Activated T-cell treated with anti-CD3 and anti-CD28 coated beads, Interleukin-2, amount 50 U/mL, for 48 hours (primary cell): ENCODE measurements at regions not wholly inside any gene's neighbourhood (a gene's known extent, or its start where the extent isn't known, plus 50 kb on each side); places are given as distances from the start of the nearest gene placed in this dataset.
"Not testable (repeated sequence)": the region's sequence is repeated elsewhere in the genome, so short reads cannot be mapped to it uniquely, and the experiment has no call there.

Experiments used
- DNase-seq, 2 experiments: peaks; one replicate each; pipeline ENCODE4 v3.0.0-alpha.2; 2020

DNA sequence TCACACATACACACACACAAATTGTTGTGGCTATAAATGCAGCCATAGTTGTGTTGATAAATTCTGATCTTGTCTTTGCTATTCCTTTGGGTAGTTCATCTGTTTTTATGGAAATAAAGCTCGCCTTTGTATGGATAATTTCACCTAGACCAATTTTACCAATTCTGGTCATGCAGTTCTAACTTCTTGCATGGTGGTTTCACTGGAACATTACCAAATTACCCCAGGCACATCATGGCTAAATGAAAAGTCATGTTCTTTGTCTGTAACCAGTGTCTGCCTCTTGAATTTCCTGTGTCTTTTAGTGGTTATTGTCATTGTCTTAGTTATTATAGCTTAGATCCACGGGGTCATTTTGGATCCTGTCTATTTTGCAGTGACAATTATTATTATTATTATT is 50.3 kb upstream of the TMC1 start:
- DNase-seq, result no peak

DNA sequence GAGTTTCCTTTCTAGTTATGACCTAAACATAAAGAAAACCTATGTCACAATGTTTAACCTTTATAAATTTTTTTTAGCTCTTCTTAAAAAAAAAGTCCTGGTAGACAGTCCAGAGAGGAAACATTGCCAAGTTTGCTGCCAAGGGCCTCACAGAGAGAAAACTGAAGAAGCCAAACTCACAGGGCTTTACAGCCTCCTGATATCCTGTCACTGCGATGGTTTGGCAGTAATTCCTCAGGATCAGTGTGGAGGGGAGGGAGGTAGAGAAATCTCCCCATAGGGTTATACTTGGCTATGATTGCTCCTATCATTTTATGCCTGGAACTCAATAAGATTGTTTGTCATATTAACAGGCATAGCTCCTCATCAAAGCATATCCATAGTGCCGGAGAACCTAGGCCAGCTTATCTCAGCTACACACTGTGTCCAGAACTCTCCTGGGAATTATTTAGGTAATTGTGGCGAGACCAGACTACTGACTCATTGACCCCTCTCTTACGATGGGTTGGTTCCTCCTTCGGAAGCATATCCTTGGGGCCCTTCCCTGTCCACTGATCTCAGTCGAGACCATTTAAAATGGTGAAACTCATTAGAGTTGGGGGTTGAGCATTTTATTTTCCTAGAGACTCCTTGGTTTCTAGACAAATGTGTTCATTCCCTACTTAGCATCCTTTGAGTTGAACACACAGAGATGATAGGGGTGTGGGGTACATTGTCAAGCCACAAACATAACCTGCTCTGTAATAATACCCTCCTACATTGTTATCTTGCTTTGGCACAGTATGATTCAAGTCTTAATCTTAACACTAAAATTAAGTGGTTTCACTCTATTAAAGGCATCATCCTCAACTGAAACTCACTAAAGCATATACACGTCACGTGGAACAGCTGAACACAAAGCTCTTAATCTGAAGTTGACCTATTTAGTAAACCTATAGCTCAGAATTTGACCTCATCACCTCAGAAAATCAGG is 53.4 kb upstream of the TMC1 start:
- no peak for DNase-seq

DNA sequence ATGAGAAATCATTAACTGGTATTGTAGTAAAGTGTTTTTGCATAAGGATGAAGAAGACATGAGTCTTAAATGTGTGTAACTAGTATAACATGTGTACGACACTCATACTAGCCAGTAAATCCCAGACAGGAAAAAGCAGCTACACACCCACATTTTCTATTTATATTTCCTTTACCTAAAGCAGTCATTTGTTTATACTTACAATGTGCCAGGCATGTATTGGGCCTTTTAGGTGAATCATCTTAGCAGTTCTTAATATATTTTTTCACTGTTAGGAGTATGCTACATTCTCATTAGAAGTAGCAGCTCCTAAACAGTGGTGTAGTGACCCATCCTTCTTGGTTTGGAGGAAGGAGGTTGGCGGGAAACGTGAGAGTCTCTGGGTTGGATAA is 55.8 kb upstream of the TMC1 start:
- DNase-seq, result no peak

DNA sequence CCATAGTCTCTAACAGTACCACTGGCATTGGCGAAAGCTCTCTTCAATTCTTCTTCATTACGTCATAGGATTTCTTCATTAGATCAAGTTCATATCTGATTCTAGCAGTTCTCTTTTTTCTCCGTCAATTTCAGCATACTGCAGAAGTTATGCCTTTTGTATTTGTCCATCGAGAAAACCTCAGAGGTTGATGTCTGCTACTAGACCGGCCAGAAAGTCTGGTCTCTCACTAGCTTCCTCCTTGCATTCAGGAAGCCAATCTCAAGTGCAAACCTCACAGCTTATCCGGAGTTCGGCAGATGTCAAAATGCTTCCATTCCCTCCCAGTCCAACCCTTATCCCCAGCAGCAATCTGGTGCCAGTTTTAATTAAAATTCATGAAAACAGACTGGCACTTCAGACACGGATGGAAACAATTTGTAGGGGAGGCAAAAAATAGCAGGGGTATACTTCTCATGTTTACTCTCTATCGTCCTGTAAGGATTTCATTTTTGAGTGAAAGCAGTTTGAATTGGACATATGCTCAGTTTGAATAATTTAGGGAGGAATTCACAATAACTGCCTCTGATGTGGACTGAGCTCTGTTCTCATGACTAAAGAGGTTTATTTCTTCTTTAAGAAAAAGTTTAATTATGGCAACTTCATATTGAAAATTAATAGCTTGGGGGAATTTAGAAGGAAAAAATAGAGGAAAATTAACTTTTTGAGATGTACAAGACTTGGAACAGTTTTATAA is 56.4 kb upstream of the TMC1 start:
- no peak for DNase-seq

DNA sequence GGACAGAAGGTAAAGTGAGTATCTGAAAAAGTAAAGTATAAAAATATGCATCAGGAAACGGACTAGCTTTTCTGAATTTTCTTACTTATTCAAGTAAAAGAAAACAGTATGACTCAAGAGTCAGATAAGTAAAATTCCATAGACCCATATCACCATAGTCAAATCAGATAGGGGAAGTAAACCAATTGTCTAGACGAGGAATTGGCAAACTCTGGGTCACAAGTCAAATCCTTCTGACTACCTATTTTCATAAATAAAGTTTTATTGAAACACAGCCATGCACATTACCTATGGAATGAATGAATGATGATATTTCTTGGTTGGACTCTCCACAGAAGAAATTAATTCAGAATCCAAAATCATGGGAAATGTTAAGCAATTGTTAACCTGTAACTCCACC is 59.1 kb upstream of the TMC1 start:
- no peak for DNase-seq

DNA sequence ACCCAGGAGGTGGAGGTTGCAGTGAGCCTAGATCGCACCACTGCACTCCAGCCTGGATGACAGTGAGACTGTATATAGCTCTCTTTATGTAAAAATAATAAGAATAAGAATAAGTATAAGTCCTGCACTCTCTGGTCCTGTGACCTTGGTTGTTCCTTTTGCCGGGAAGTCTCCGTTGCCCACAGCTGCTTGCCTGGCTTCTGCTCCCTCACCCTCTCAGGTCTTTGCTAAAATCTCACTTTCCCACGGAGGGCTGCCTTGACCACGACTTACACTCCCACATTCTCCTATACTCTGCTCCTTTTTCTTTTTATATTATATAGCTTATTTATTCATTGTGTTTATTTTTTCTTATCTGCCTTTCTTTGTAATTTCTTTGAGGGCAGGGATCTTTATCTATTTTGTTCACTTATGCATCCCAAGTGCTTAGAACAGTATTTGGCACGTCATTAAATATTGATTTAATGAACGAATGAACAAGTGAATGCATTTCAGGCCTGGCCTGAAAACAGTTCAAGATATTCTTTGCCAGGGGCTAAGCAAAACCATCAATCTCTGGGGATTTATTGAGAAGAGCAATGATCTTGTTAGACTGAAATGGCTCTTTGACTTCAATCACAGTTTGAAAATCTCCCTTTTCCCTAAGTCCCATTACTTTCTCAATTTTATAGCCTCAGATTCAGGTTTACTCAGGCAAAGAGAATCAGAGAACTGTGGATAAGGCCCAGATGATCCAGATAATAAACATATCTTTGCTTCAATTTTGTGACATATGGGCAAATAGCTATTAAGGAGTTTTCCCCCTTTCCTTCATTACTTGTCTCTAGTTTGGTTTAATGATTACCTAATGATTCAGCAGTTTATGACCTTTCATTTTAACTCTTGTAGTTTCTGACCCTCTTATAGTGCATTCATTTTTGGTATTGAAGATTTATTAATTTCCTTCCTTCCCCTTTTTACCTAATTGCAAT is 60.8 kb upstream of the TMC1 start:
- DNase-seq, result no peak

DNA sequence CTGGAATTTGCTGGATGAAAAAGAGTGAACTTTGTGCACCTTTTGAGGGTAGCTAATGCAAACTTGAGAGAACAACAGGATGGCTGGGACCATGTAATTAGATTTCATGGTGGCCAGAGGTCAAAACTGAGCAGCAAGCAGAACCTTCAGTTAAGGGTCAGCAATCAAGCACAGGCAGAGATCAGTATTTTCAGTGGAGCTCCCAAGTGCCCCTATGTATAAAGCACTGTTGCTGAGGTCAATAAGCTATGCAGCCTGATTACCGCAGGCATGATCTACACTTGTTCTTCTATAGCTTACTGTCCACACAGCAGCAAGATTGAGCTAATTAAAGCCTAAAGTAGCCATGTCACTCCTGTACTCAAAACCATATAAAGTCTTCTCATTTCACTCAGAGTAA is 62.1 kb upstream of the TMC1 start:
- no peak for DNase-seq

DNA sequence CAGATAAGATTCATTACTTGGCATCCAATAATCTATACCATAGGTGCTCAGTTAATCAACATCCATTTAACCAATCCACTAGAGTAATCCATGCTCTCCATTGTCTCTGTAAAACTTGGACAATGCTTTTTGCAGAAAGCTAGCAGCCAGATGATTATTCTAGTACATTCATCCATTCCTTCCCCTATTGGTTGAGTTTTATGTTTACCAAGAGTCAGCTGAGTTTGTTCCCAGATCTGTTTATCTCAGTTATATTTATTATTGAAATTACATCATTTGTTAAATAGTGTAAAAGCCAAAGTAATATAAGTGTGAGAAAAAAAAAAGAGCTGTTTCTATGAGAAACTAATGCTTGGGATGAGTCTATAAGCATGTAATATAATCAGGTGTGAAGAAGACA is 63.3 kb upstream of the TMC1 start:
- no peak for DNase-seq

DNA sequence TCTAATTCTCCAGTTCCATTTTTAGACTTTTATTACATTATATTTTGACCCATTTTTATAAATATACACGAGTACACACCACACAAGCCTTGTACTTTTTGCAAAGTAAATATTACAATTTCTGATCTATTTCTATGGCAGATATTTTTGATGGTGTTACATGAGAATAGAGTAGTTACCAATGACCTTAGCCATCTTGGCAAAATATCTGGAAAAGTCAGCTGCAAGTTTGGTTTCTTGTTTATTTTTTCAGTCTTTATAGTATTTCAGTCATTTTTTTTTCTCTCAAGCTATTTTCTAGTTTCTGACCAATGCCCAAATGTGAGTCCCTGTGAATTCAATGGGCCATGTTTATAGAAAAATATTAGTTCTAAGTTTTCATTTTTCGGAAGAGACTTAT is 64.0 kb upstream of the TMC1 start:
- DNase-seq, result no peak

DNA sequence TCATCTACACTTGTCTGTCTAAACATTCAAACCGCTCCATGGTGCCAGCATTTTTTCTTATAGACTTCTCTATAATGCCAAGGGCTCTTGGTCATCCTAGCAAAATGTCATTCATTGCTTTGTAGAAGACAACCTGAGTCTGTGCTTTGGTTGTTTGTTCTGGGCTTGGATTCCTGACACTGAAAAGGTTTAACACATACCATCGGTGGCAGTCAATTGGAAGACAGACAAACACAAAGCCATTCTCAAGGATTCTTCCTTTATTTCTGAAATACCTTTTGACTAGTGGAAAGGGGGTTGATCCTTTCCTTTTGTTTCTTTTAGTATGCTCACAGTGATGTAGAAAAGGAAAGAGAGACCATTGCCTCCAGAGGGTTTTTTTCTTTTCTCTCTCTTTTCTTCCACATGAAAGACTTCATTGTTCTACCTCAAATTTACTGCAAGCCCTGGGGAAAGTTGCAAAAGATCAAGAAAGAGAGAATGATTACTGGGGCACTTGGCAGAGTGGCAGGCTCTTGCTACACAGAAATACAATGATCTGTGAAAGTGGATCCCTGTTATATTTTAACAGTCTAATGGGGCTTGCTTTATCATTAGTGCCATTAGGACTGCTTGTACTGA is 66.4 kb upstream of the TMC1 start:
- DNase-seq, result no peak

DNA sequence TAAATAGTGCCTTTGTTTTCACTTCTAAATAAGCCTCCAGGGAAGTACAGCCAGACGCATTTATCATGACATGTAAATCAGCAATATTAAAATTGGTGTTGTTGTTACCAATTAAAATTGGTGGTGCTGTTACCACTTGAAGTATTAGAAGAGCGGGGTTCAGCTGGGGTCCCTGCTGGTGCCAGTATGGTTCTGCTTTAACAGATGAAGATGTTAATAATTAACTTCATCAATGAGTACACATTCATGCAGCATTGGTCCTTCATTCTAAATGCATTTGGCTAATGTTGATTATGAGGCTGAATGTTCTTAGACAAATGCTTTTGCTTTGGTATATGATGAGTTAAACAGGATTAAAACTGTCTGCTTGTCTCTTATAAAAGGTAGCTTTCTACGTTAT is 67.6 kb upstream of the TMC1 start:
- no peak for DNase-seq

DNA sequence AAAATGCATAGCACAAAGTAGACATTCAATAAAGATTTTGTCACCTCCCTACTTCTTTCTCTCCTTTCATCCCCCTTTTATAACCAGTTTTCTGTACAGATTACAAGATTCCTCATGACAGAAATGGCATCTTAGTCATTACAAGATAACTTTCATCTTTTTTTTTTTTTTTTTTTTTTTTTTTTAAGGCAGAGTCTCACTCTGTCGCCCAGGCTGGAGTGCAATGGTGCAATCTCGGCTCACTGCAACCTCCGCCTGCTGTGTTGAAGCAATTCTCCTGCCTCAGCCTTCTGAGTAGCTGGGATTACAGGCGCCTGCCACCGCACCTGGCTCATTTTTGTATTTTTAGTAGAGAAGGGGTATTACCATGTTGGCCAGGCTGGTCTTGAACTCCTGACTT is 75.2 kb upstream of the TMC1 start:
- not testable (repeated sequence) for DNase-seq

DNA sequence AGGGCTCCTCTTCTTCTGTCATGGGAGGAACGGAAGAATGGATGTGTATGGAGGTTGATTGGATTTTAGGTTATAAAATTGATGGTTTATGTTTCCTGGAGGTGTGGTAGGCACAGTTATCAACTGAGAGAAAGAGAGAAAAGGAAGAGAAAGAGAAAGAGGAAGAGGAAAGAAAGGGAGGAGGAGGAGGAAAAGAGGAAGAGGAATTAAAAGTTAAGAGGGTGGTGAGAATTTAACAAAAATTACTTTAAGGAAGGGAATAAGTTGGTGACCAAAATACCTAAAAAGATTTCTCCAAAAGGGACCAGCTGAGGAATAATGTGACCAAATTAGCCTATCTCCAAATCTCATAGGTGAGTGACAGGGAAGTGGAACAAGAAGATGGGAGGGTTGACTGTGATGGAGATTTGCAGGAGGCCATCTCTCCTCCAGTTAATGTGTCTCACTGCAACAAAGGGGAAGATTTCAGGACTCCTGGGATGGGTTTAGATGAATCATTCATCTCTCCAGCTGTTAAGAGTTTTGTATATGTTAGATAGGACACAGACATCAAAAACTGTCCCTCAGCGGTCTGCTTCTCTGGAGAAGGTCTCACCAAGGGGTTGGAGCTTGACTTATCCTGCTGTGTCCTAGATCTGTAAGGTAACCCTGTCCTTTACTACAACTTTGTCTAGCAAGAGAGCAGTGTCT is 76.0 kb upstream of the TMC1 start:
- no peak for DNase-seq

DNA sequence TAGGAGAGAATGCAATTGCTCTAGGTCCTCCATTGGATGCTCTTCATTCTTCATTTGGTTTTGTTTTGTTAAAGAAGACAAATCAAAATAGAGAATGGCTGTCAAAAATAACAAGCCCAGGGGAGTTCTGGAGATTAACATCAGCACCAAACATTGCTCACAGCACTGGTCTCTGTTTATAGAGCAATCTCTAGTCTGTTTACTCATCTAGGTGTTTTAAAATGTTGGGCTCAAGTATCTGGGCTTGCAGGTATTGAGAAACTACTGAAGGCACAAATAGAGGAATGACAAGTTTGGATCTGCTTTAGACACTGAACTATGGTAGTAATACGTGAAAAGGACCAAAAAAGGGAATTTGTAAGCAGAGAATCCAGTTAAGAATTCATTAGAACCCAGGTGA is 77.0 kb upstream of the TMC1 start:
- DNase-seq, result no peak

DNA sequence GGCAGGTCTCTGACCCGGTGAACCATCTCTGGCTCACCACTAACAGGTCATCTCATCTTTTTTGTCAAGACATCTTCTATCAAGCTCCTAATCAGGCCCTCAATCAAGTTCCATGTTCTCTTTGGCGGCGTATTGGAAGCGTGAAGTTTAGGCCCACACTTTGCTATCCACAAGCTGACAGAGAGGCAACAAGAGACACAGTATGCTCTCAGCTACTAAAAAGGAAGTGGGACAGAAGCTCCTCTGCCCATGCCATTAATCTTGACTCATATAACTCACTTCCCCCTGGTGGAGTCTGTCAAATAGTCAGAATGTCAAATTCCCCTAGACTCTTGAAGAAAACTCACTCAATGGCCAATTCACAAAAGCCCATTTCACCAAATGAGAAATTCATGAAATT is 77.6 kb upstream of the TMC1 start:
- peak; percentile 26 to 31 for DNase-seq

DNA sequence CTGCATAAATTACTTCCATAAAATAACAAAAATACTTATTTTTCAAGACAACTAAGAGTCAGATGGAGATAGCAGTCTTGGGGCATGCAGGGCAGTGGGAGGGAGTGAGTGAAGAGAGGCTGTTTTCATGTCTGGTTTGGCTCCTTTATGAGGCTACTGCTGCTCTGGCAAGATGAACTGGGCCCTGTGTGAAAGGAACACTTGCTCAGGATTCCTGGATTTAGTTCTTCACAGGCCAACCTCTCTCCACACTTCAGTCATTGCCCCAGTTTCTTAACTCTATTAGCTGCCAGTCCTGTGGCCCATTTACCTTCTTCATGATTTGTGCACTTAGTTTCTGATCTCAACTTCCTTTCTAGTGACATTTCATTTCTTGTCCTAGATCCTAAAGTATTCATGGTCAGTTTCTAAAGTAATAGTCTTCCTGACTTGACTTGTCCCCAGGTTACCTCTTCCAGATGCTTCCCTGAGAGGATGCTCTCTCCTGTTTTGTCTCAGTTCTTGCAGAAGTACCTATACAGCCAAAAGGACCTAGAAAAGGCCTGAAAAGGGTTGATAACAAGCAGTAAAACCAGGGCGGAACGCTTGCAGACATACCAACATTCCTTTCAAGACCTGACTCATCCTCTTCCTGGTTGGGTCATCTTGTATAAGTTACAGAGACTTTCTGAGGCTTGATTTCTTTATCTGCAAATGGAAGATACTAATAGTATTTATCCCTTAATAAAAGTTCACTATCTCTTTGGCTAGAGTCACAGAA is 77.0 kb upstream of the ZFAND5 start:
- no peak for DNase-seq

DNA sequence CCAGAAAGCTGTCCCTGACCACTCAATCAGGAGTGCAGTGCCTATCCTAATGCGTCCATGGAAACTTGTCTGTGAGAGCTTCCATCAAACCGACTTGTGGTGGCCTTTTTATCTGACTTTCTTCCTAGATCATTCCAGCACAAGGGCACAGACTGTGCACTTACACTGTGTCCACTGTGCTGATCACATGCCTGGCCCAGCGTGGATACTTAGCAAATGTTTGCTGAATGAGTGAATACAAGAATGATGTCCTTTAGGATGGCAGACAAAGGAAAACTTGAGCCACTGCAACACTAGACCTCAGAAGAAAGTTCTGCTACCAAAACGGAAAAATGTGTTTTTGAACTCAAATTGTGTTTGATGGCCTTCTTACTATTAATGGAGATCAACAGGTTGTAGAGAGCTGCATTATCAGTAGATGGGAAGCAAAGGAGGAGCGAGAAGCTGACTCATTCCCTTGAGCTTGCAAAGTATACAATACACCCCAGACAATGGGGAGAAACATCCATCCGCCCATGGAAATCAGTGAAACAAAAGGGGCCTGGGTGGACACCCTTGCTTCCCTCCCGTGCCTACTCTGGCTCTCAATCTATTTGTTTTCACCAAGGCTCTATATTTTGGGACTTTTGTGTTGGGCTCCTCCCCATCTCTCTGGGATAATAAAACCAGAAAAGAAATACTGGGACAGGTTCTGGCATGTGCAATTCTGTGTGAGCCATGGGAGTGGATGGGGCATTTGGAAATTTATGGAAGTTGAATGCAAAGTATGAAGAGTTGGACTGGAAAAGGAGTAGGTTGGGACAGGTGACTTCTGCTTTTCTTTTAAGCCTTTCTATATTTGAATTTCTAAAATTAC is 76.2 kb upstream of the ZFAND5 start:
- no peak for DNase-seq

DNA sequence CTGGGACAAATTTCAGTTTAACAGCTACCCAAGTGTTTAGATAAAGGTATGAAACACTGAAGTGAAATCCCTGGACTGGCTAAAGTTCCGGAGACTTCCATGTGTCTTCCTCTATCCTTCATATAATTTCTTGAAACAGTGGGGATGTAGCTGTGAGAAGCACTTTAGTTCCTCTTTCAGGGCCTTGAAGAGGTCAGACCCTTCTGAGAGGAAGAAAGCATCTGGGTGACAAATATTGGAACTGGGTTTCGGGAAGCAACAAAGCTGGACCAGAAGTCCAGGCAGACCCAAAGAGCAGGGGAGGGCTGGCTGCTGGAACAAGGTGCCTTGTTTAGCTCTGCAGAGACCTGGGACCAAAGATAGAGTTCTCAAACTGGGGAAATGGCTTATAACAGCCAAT is 75.4 kb upstream of the ZFAND5 start:
- DNase-seq, result no peak

DNA sequence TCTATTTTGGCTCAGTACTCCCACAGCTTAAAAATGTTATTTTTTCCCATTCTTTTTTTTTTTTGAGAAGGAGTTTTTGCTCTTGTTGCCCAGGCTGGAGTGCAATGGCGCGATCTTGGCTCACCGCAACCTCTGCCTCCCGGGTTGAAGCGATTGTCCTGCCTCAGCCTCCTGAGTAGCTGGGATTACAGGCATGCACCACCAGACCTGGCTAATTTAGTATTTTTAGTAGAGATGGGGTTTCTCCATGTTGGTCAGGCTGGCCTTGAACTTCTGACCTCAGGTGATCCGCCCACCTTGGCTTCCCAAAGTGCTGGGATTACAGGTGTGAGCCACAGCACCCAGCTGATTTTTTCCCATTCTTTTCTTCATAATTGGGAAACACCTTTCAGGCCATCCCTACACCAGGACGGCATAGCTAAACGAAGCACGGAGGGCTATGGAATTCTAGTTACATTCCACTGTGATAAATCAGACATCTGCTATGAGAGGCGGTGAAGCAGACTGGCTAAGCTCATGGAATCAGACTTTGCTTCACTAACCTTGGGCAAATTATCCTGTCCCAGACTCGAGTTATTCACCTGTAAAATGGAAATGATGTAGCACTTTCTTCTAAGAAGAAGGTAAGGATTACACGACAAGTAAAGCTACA is 68.7 kb upstream of the ZFAND5 start:
- DNase-seq, result not testable (repeated sequence)

DNA sequence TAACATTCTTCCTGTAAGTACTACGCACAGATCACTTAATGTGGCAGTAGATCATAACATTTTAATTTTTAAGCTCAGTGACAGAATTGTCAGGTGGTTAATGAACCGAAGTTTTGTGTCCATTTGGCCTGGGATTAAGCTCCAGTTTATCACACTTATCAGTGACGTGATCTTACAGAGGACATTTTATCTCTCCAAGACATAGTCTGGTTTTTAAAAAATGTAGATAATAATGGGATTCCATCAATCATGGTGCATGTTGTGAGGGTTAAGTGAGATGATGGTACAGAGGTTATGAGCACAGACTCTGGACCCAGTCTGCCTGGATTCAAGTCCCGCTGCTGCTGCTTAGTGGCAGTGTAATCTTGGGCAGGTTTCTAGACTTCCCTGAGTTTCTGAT is 66.0 kb upstream of the ZFAND5 start:
- no peak for DNase-seq
